ENCODE measurements at regions not wholly inside any gene's neighbourhood (a gene's known extent, or its start where the extent isn't known, plus 50 kb on each side); places are given as distances from the start of the nearest gene placed in this dataset.

GRCh38 chr5:86926033-86926432, 308.3 kb downstream of the COX7C start:
- TF ChIP-seq CDX4 (CRISPR knock-in tag; IDR thresholded peaks at IDR 0.05; ENCODE audit: borderline replicate concordance) (no peak), ELF4 (CRISPR knock-in tag; IDR thresholded peaks at IDR 0.05; ENCODE audit: low read depth) (no peak), JAZF1 (CRISPR knock-in tag; IDR thresholded peaks at IDR 0.05) (no peak), NR1H2 (CRISPR knock-in tag; IDR thresholded peaks at IDR 0.05) (no peak), ZNF263 (CRISPR knock-in tag; IDR thresholded peaks at IDR 0.05; ENCODE audit: low read depth) (no peak), HMGXB4 (CRISPR knock-in tag; IDR thresholded peaks at IDR 0.05) (no peak), RELA (CRISPR knock-in tag; IDR thresholded peaks at IDR 0.05; ENCODE audit: borderline replicate concordance) (no peak), ARID4B (CRISPR knock-in tag; IDR thresholded peaks at IDR 0.05; ENCODE audit: borderline replicate concordance) (no peak), ZNF532 (CRISPR knock-in tag; IDR thresholded peaks at IDR 0.05; ENCODE audit: borderline replicate concordance) (no peak), GABPB1 (CRISPR knock-in tag; IDR thresholded peaks at IDR 0.05) (no peak), ATF6 (CRISPR knock-in tag; IDR thresholded peaks at IDR 0.05) (no peak), SMAD3 (CRISPR knock-in tag; IDR thresholded peaks at IDR 0.05; ENCODE audit: borderline replicate concordance) (no peak), USF1 (CRISPR knock-in tag; IDR thresholded peaks at IDR 0.05) (no peak), ZNF416 (CRISPR knock-in tag; IDR thresholded peaks at IDR 0.05) (no peak), NFATC4 (CRISPR knock-in tag; IDR thresholded peaks at IDR 0.05) (no peak), ZNF396 (CRISPR knock-in tag; IDR thresholded peaks at IDR 0.05; ENCODE audit: borderline replicate concordance) (no peak), ZNF138 (CRISPR knock-in tag; conservative IDR thresholded peaks at IDR 0.05) (no peak), MXD4 (CRISPR knock-in tag; IDR thresholded peaks at IDR 0.05; ENCODE audit: borderline replicate concordance) (no peak), FOXP4 (CRISPR knock-in tag; IDR thresholded peaks at IDR 0.05) (no peak)
- POLR2A ChIA-PET = no interaction called here
- H3K27me3 Mint-ChIP-seq (ENCODE audit: low read depth) = peaks cover 35% of the 10 kb centered on the region
- H3K4me3 Mint-ChIP-seq = no peak overlapping the region
- DNase-seq (ENCODE audit: low spot score) (no peak), ATAC-seq (no peak)
- H3K4me1 Mint-ChIP-seq = peaks cover 30% of the 10 kb centered on the region
- H3K27ac Mint-ChIP-seq = no peak overlapping the region
- H3K36me3 Mint-ChIP-seq = no peaks in the 10 kb centered on the region
- CTCF ChIA-PET = interaction anchor here (1.0 kb wide), 1 partner anchor 46 kb away, joined by 3 read pairs; no protein-coding TSS in a partner anchor
- 0 out of 2 replicates have a peak, but pooled peaks cover 4% of the 10 kb centered on the region for H3K9me3 Mint-ChIP-seq
